GM23248 (cell line): ENCODE measurements at regions not wholly inside any gene's neighbourhood (a gene's known extent, or its start where the extent isn't known, plus 50 kb on each side); places are given as distances from the start of the nearest gene placed in this dataset.

Experiments
- EZH2 ChIP-seq: fragments of 200-600 bp; sonication (generic); IDR thresholded peaks from 2 replicates; pipeline ENCODE4 v1.6.1; 2018; ENCODE audit warnings: antibody characterized with exemption, mild to moderate bottlenecking; ENCODE audit not compliant: insufficient read depth, poor library complexity, severe bottlenecking
- EZH2phosphoT487 ChIP-seq: fragments of 200-600 bp; sonication (generic); IDR thresholded peaks from 2 replicates; pipeline ENCODE4 v1.6.1; 2018; ENCODE audit warnings: antibody characterized with exemption, moderate library complexity, mild to moderate bottlenecking, low read depth; ENCODE audit not compliant: insufficient read depth

- TF ChIP-seq EZH2phosphoT487 (no peak), EZH2 (no peak)
These were observed 268.6 kb downstream of the RAB28 start for GRCh38 chr4:13215560-13215959.
